Esophagus (tissue), 2 donors: ENCODE measurements at regions not wholly inside any gene's neighbourhood (a gene's known extent, or its start where the extent isn't known, plus 50 kb on each side); places are given as distances from the start of the nearest gene placed in this dataset.
"Not testable (repeated sequence)": the region's sequence is repeated elsewhere in the genome, so short reads cannot be mapped to it uniquely, and the experiment has no call there.

Experiments
- H3K27ac ChIP-seq, 2 donors: one replicate each; pipeline ENCODE4 v1.5.1; 2013; ENCODE audit warnings: low read depth in 2 of 2, mild to moderate bottlenecking in 2 of 2, inconsistent platforms in 1 of 2, low read length in 1 of 2, moderate library complexity in 1 of 2
- H3K27me3 ChIP-seq, 2 donors: one replicate each; pipeline ENCODE4 v1.6.1; 2013; ENCODE audit warnings: low read length in 2 of 2, control low read depth in 1 of 2, mild to moderate bottlenecking in 1 of 2; ENCODE audit not compliant: insufficient read depth in 2 of 2, control insufficient read depth in 1 of 2
- H3K36me3 ChIP-seq, 2 donors: one replicate each; pipeline ENCODE4 v1.6.1; 2013; ENCODE audit warnings: low read length in 1 of 2; ENCODE audit not compliant: control insufficient read depth in 2 of 2, insufficient read depth in 2 of 2
- H3K4me1 ChIP-seq, 2 donors: one replicate each; pipeline ENCODE4 v1.6.1; 2013; ENCODE audit warnings: low read length in 1 of 2; ENCODE audit not compliant: control insufficient read depth in 2 of 2, insufficient read depth in 2 of 2
- H3K4me3 ChIP-seq, 2 donors: one replicate each; pipeline ENCODE4 v1.5.1; 2013; ENCODE audit warnings: low read length in 2 of 2, mild to moderate bottlenecking in 2 of 2, low read depth in 1 of 2, moderate library complexity in 1 of 2
- H3K9me3 ChIP-seq, 2 donors: one replicate each; pipeline ENCODE4 v1.6.1; 2013; ENCODE audit warnings: mild to moderate bottlenecking in 2 of 2, low read depth in 1 of 2, low read length in 1 of 2, moderate library complexity in 1 of 2; ENCODE audit not compliant: control insufficient read depth in 2 of 2, insufficient read depth in 1 of 2
- WGBS, 2 donors: extraction: QIAGEN DNeasy Blood & Tissue Kit; methylation state at CpG; one replicate each; pipeline ENCODE4 v1.1.7; 2013; 5-methylcytosine and 5-hydroxymethylcytosine counted together
- donor health status: healthy with polysubstance abuse.
- donor health status: Bipolar disorder and iron deficiency.

DNA sequence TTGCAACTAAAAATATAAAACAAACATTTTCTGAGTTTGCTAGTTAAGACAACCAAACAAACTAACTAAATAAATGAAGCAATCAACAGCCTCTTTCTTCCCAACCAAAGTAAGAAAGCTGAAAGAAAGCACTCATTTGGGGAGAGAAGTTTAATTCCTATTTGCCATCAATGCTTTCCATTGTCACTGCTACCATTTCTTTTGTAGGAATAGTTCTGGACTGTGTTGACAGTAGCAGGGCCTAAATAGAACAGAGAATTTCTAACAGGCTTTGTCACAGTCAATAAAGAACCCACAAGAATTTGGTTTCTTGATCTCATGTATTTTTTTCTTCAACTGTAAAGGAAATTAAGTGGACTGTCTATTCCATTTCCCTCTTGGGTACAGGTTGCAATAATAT, 1886.4 kb upstream of the TENM3 start:
- Histone ChIP-seq H3K27ac (no peak overlapping the region), H3K4me3 (no peak overlapping the region), H3K4me1 (no peaks in the 10 kb centered on the region), H3K27me3 (no peaks in the 10 kb centered on the region), H3K9me3 (no peaks in the 10 kb centered on the region), H3K36me3 (no peaks in the 10 kb centered on the region)

- WGBS, 2 donors = 63 to 66% methylated on average over 4 of the region's 4 CpGs
- not testable (repeated sequence) for H3K9me3 ChIP-seq, H3K27ac ChIP-seq, H3K27me3 ChIP-seq, H3K4me1 ChIP-seq, H3K4me3 ChIP-seq, H3K36me3 ChIP-seq
Measured at GRCh38 chr4:180360113-180360512, 1883.1 kb upstream of the TENM3 start.

- H3K4me1 ChIP-seq = no peaks in the 10 kb centered on the region
- no peak overlapping the region for H3K4me3 ChIP-seq
- H3K27me3 ChIP-seq = no peaks in the 10 kb centered on the region
- WGBS, 2 donors = 54 to 58% methylated on average over 5 of the region's 5 CpGs
- no peaks in the 10 kb centered on the region for H3K9me3 ChIP-seq
- H3K27ac ChIP-seq = no peak overlapping the region
- H3K36me3 ChIP-seq = no peaks in the 10 kb centered on the region
Measured at GRCh38 chr4:180363815-180364214, 1879.4 kb upstream of the TENM3 start.

DNA sequence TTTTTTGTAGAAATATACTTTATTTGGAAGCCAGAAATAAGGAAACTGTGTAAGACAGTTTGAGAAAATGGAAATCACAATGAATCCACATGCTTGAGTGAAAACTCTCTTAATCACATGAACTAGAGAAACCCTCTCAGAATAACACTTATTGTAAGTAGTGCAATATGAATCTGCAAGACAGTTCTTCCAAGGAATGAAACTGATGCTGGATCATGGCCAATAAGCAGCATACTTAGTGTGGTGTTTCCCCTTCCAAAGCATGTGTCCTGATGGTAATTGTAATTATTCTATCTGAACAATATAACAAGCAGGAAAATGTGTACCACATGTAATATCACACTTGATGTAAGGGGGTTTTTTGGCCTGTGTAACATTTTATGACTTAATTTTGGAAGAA, 1870.5 kb upstream of the TENM3 start:
- Histone ChIP-seq H3K4me3 (no peak overlapping the region), H3K36me3 (no peaks in the 10 kb centered on the region), H3K27me3 (no peaks in the 10 kb centered on the region), H3K27ac (no peak overlapping the region), H3K4me1 (no peaks in the 10 kb centered on the region), H3K9me3 (no peaks in the 10 kb centered on the region)

DNA sequence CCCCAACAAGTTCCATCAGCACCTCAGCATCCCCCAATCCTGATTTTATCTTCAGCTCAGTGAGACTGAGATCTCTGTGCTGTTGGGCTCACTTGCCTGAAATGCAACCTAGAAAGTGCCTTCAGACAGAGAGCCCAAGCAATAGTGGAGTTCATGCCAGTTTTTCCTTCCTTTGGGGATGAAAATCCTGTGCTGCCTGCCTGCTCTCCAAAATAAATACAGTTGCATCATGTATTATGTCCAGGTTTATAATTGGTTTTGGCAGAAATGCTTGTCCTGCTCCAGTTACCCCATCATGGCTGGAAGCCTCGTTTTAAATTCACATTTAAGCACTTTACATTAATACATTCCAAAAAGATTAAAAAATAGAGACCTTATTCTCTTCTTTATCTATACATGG, 1865.5 kb upstream of the TENM3 start:
- no peak overlapping the region for H3K27ac ChIP-seq
- H3K27me3 ChIP-seq = no peaks in the 10 kb centered on the region
- H3K36me3 ChIP-seq = no peaks in the 10 kb centered on the region
- H3K9me3 ChIP-seq = no peaks in the 10 kb centered on the region
- 28 to 38% methylated on average over 1 of the region's 1 CpG for WGBS, 2 donors
- no peaks in the 10 kb centered on the region for H3K4me1 ChIP-seq
- no peak overlapping the region for H3K4me3 ChIP-seq

DNA sequence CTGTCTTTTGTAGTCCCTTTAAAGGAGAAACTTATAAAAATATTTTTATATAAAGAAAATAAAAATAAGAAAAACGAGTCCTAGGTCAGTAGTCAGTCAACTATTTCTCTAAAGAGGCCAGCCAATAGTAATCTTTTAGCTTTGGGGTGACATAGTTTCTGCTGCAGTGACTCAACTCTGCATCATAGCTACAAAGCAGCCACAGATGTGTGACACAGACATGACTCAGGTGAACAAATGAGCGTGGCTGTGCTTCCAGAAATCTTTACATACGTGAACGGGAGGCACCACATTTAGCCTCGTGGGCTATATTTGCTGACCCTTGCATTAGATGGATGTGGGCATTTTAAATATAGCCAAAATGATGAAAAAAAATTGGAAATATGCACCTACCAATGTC, 1862.5 kb upstream of the TENM3 start:
- no peak overlapping the region for H3K4me3 ChIP-seq
- 58 to 67% methylated on average over 5 of the region's 5 CpGs for WGBS, 2 donors
- no peaks in the 10 kb centered on the region for H3K27me3 ChIP-seq
- H3K9me3 ChIP-seq = no peaks in the 10 kb centered on the region
- H3K27ac ChIP-seq = no peak overlapping the region
- H3K4me1 ChIP-seq = no peaks in the 10 kb centered on the region
- H3K36me3 ChIP-seq = no peaks in the 10 kb centered on the region

- Histone ChIP-seq H3K4me3 (no peak overlapping the region), H3K27me3 (no peaks in the 10 kb centered on the region), H3K36me3 (no peaks in the 10 kb centered on the region), H3K27ac (no peak overlapping the region), H3K9me3 (no peaks in the 10 kb centered on the region), H3K4me1 (no peaks in the 10 kb centered on the region)
- WGBS, 2 donors = 89 to 99% methylated on average over 2 of the region's 2 CpGs
Measured at GRCh38 chr4:180391613-180392012, 1851.6 kb upstream of the TENM3 start.

GRCh38 chr4:180394312-180394711, 1848.9 kb upstream of the TENM3 start:
- 60% methylated on average over 2 of the region's 2 CpGs for WGBS, 2 donors
- H3K27me3 ChIP-seq = no peaks in the 10 kb centered on the region
- no peaks in the 10 kb centered on the region for H3K9me3 ChIP-seq
- no peaks in the 10 kb centered on the region for H3K36me3 ChIP-seq
- no peak overlapping the region for H3K4me3 ChIP-seq
- no peaks in the 10 kb centered on the region for H3K4me1 ChIP-seq
- H3K27ac ChIP-seq = no peak overlapping the region

- Histone ChIP-seq H3K27ac (no peak overlapping the region), H3K36me3 (no peaks in the 10 kb centered on the region), H3K27me3 (no peaks in the 10 kb centered on the region), H3K4me3 (no peak overlapping the region), H3K4me1 (no peaks in the 10 kb centered on the region), H3K9me3 (no peaks in the 10 kb centered on the region)
- 74 to 79% methylated on average over 3 of the region's 3 CpGs for WGBS, 2 donors
Measured at GRCh38 chr4:180394730-180395129, 1848.5 kb upstream of the TENM3 start.

DNA sequence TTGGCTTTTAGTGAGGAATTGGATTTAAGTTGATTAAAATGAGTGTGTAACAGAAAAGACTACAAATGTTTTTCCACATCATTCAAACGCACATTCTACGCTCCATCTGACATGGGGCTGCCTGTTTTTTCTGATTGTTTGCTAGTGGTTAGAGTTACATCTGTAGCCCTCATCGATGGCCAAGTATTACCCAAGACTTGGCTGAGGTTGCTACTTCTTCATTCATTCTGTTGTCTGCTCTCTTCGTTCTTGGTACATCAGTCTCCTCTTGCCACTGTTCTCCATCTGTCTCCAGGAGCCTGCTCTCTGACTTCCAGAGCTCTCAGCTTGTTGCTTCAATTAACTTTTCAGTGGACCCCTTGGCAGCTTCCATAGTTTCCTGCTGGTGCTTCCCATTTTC, 1844.6 kb upstream of the TENM3 start:
- WGBS, 2 donors = 73 to 77% methylated on average over 4 of the region's 4 CpGs

More for the DNA sequence above, 1844.6 kb upstream of the TENM3 start:
- no peaks in the 10 kb centered on the region for H3K27me3 ChIP-seq
- no peak overlapping the region for H3K27ac ChIP-seq
- H3K4me1 ChIP-seq = no peaks in the 10 kb centered on the region
- no peak overlapping the region for H3K4me3 ChIP-seq
- H3K36me3 ChIP-seq = no peaks in the 10 kb centered on the region
- H3K9me3 ChIP-seq = peaks cover 0 to 2% of the 10 kb centered on the region in 2 donors
